OCI-LY1 (cell line): ENCODE measurements at regions not wholly inside any gene's neighbourhood (a gene's known extent, or its start where the extent isn't known, plus 50 kb on each side); places are given as distances from the start of the nearest gene placed in this dataset.

Source experiments
- H2AFZ ChIP-seq: fragments of 200-600 bp; sonication (generic), shearing (Covaris generic); 2 replicates; pipeline ENCODE4 v1.6.0; 2014; ENCODE audit warnings: antibody characterized with exemption, mild to moderate bottlenecking, low read length
- H3F3A ChIP-seq: fragments of 200-600 bp; sonication (generic), shearing (Covaris generic); 2 replicates; pipeline ENCODE4 v1.6.0; 2014; ENCODE audit warnings: mild to moderate bottlenecking, antibody characterized with exemption, low read length, moderate library complexity; ENCODE audit not compliant: insufficient read depth
- H3K27ac ChIP-seq: fragments of 200-600 bp; sonication (generic); 2 replicates; pipeline ENCODE4 v1.5.1; 2014; ENCODE audit warnings: low read length, mixed run types, mild to moderate bottlenecking, low read depth; ENCODE audit not compliant: poor library complexity, severe bottlenecking
- H3K27me3 ChIP-seq: fragments of 200-600 bp; sonication (generic); 2 replicates; pipeline ENCODE4 v1.6.0; 2014; ENCODE audit warnings: antibody characterized with exemption, mild to moderate bottlenecking, low read length, moderate library complexity; ENCODE audit not compliant: insufficient read depth
- H3K36me3 ChIP-seq: fragments of 200-600 bp; sonication (generic); 2 replicates; pipeline ENCODE4 v1.6.1; 2014; ENCODE audit warnings: mild to moderate bottlenecking, antibody characterized with exemption, low read length, moderate library complexity, mixed read lengths; ENCODE audit not compliant: insufficient read depth
- H3K4me1 ChIP-seq: fragments of 200-600 bp; sonication (generic); 2 replicates; pipeline ENCODE4 v1.5.1; 2014; ENCODE audit warnings: mild to moderate bottlenecking, low read length, moderate library complexity; ENCODE audit not compliant: insufficient read depth, severe bottlenecking
- H3K4me2 ChIP-seq: fragments of 200-600 bp; sonication (generic), shearing (Covaris generic); 2 replicates; pipeline ENCODE4 v1.6.1; 2014; ENCODE audit warnings: low read length
- H3K4me3 ChIP-seq: fragments of 200-600 bp; sonication (generic); 2 replicates; pipeline ENCODE4 v1.5.1; 2014; ENCODE audit warnings: low read length, low read depth, mild to moderate bottlenecking, mixed read lengths; ENCODE audit not compliant: poor library complexity, severe bottlenecking
- H3K79me2 ChIP-seq: fragments of 200-600 bp; shearing (Covaris generic); 2 replicates; pipeline ENCODE4 v1.6.1; 2016; ENCODE audit warnings: mixed run types, low read length, mixed read lengths; ENCODE audit not compliant: insufficient read depth
- H3K9ac ChIP-seq: fragments of 200-600 bp; sonication (generic), shearing (Covaris generic); 2 replicates; pipeline ENCODE4 v1.6.1; 2014; ENCODE audit warnings: mild to moderate bottlenecking, low read length, mixed read lengths
- H3K9me2 ChIP-seq: fragments of 200-600 bp; sonication (generic), shearing (Covaris generic); 2 replicates; pipeline ENCODE4 v1.6.1; 2014; ENCODE audit warnings: low read depth, mild to moderate bottlenecking, low read length, mixed read lengths
- H3K9me3 ChIP-seq: fragments of 200-600 bp; shearing (Covaris generic); 2 replicates; pipeline ENCODE4 v1.6.1; 2014; ENCODE audit warnings: low read length, mixed read lengths
- H4K20me1 ChIP-seq: fragments of 200-600 bp; sonication (generic), shearing (Covaris generic); 2 replicates; pipeline ENCODE4 v1.6.0; 2016; ENCODE audit warnings: mild to moderate bottlenecking, low read length; ENCODE audit not compliant: insufficient read depth
- CTCF ChIP-seq: fragments of 200-600 bp; sonication (generic), shearing (Covaris generic); IDR thresholded peaks from 2 replicates; pipeline ENCODE4 v1.5.1; 2017; ENCODE audit warnings: mild to moderate bottlenecking, antibody characterized with exemption, low read length, moderate library complexity, mixed read lengths
- EZH2 ChIP-seq: fragments of 200-600 bp; sonication (generic), shearing (Covaris generic); IDR thresholded peaks from 2 replicates; pipeline ENCODE4 v1.8.0; 2017; ENCODE audit warnings: borderline replicate concordance, mixed run types, mild to moderate bottlenecking, antibody characterized with exemption, low read length, moderate library complexity, mixed read lengths

GRCh38 chr18:60267391-60268058 lies 105.0 kb downstream of the MC4R start:
- H3K27ac ChIP-seq = no peak overlapping the region
- no peaks in the 10 kb centered on the region for H3K79me2 ChIP-seq
- no peaks in the 10 kb centered on the region; the same call in 1 of the 2 replicates for H3K36me3 ChIP-seq
- no peaks in the 10 kb centered on the region for H3F3A ChIP-seq
- H2AFZ ChIP-seq = no peak overlapping the region; the same call in 1 of the 2 replicates
- H3K4me3 ChIP-seq = no peak overlapping the region
- peaks cover 11% of the 10 kb centered on the region for H3K9me3 ChIP-seq
- H3K9me2 ChIP-seq = no peaks in the 10 kb centered on the region
- TF ChIP-seq CTCF (no peak), EZH2 (no peak)
- no peak overlapping the region for H3K9ac ChIP-seq
- peaks cover 13% of the 10 kb centered on the region for H3K4me1 ChIP-seq
- H4K20me1 ChIP-seq = no peaks in the 10 kb centered on the region
- H3K27me3 ChIP-seq = no peaks in the 10 kb centered on the region
- H3K4me2 ChIP-seq = no peak overlapping the region; the same call in 1 of the 2 replicates

- no peaks in the 10 kb centered on the region for H3K9me2 ChIP-seq
- H4K20me1 ChIP-seq = no peaks in the 10 kb centered on the region
- no peaks in the 10 kb centered on the region for H3K79me2 ChIP-seq
- H3K4me1 ChIP-seq = peaks cover 13% of the 10 kb centered on the region
- no peak overlapping the region for H3K27ac ChIP-seq
- no peak overlapping the region for H2AFZ ChIP-seq
- no peak overlapping the region for H3K4me3 ChIP-seq
- H3K27me3 ChIP-seq = no peaks in the 10 kb centered on the region
- H3K4me2 ChIP-seq = no peak overlapping the region
- H3F3A ChIP-seq = no peaks in the 10 kb centered on the region
- TF ChIP-seq CTCF (no peak), EZH2 (no peak)
- peaks cover 10% of the 10 kb centered on the region for H3K9me3 ChIP-seq
- no peaks in the 10 kb centered on the region; the same call in 1 of the 2 replicates for H3K36me3 ChIP-seq
- no peak overlapping the region for H3K9ac ChIP-seq
Measured at GRCh38 chr18:60266558-60266957, 106.0 kb downstream of the MC4R start.

GRCh38 chr18:60259052-60259681 lies 113.4 kb downstream of the MC4R start:
- Histone ChIP-seq H3K79me2 (no peaks in the 10 kb centered on the region), H3K4me2 (peak overlapping the region; percentile 2; the same call in 1 of the 2 replicates), H3K36me3 (no peaks in the 10 kb centered on the region), H2AFZ (no peak overlapping the region), H3K27me3 (no peaks in the 10 kb centered on the region), H3K9me3 (no peaks in the 10 kb centered on the region; the same call in 1 of the 2 replicates), H3K27ac (peak overlapping the region; percentile 40), H3K4me3 (no peak overlapping the region), H3K9ac (no peak overlapping the region), H3K9me2 (no peaks in the 10 kb centered on the region), H4K20me1 (no peaks in the 10 kb centered on the region), H3F3A (no peaks in the 10 kb centered on the region), H3K4me1 (peaks cover 13% of the 10 kb centered on the region)
- TF ChIP-seq EZH2 (no peak), CTCF (no peak)
